H1 (cell line): ENCODE measurements at regions not wholly inside any gene's neighbourhood (a gene's known extent, or its start where the extent isn't known, plus 50 kb on each side); places are given as distances from the start of the nearest gene placed in this dataset.

Source experiments
- CTCF ChIP-seq, 3 experiments: IDR thresholded peaks; 1 replicate in 2 of 3; 2 replicates in 1 of 3; pipeline versions ENCODE4 v1.5.1 to v1.6.1; 2011; ENCODE audit warnings: low read length in 3 of 3, mild to moderate bottlenecking in 3 of 3, inconsistent platforms in 2 of 3, low read depth in 1 of 3, moderate library complexity in 1 of 3; ENCODE audit not compliant: insufficient read depth in 1 of 3; ENCODE audit errors: control extremely low read depth in 1 of 3
- KDM5A ChIP-seq: fragments of 200-600 bp; IDR thresholded peaks from 2 replicates; pipeline ENCODE4 v1.7.1; 2012; ENCODE audit warnings: mild to moderate bottlenecking, low read length, inconsistent platforms, mixed read lengths
- NANOG ChIP-seq: IDR thresholded peaks from 2 replicates; pipeline ENCODE4 v1.6.1; 2011; ENCODE audit warnings: low read length, low read depth, mild to moderate bottlenecking, inconsistent platforms; ENCODE audit not compliant: insufficient read depth, poor library complexity, severe bottlenecking
- POLR2A ChIP-seq, 2 experiments: IDR thresholded peaks; 1 replicate in 1 of 2; 2 replicates in 1 of 2; pipeline ENCODE4 v1.6.1; 2011; ENCODE audit warnings: low read depth in 2 of 2, low read length in 2 of 2, mild to moderate bottlenecking in 2 of 2; ENCODE audit errors: control extremely low read depth in 1 of 2
- POLR2AphosphoS5 ChIP-seq: IDR thresholded peaks from 2 replicates; pipeline ENCODE4 v1.6.1; 2011; ENCODE audit warnings: low read depth, low read length
- SUZ12 ChIP-seq: fragments of 200-600 bp; sonication (generic); IDR thresholded peaks from 2 replicates; pipeline ENCODE4 v1.6.1; 2012; ENCODE audit warnings: mild to moderate bottlenecking, inconsistent platforms, low read length, moderate library complexity, mixed read lengths
- YY1 ChIP-seq: IDR thresholded peaks from 2 replicates; pipeline ENCODE4 v1.6.1; 2011; ENCODE audit warnings: low read depth, mild to moderate bottlenecking, low read length
- TF ChIP-seq, protein P1 (sequence below): IDR thresholded peaks from 2 replicates; pipeline ENCODE4 v1.6.1; 2012; ENCODE audit warnings: low read length, inconsistent platforms

DNA sequence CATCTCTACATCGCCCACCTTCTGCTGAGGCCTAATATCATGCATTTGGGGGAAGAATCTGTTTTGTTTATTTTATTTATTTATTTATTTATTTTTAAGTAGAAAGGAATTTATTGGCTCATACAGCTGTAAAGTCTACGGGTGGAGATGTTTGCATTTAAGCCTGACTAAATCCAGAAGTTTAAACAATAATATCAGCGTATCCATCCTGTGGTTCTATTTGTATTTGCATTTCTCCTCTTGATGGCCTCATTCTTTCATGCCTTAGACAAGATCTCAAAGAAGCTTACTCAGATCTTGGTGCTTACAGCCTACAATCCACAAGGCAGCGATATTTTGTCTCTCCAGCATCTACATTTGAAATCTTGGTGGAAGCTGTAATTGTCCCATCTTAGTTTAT is 67.1 kb upstream of the CARD18 start:
- TF ChIP-seq, protein P1, sequence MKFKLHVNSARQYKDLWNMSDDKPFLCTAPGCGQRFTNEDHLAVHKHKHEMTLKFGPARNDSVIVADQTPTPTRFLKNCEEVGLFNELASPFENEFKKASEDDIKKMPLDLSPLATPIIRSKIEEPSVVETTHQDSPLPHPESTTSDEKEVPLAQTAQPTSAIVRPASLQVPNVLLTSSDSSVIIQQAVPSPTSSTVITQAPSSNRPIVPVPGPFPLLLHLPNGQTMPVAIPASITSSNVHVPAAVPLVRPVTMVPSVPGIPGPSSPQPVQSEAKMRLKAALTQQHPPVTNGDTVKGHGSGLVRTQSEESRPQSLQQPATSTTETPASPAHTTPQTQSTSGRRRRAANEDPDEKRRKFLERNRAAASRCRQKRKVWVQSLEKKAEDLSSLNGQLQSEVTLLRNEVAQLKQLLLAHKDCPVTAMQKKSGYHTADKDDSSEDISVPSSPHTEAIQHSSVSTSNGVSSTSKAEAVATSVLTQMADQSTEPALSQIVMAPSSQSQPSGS = no peak
- TF ChIP-seq SUZ12 (no peak), POLR2A (IDR thresholded peaks at IDR 0.05; ENCODE audit: control extremely low read depth in 1 of 2, low read depth in 2 of 2, low read length in 2 of 2) (no peak), POLR2AphosphoS5 (no peak), KDM5A (no peak), NANOG (no peak), CTCF (IDR thresholded peaks at IDR 0.05; ENCODE audit: control extremely low read depth in 1 of 3, insufficient read depth in 1 of 3, low read depth in 1 of 3, low read length in 3 of 3) (no peak), YY1 (no peak)
